ENCODE measurements at regions not wholly inside any gene's neighbourhood (a gene's known extent, or its start where the extent isn't known, plus 50 kb on each side); places are given as distances from the start of the nearest gene placed in this dataset.

- no peak for DNase-seq (ENCODE audit: low read depth)
Measured at GRCh38 chr22:49073873-49074417, 753.7 kb downstream of the BRD1 start.

- DNase-seq (ENCODE audit: low read depth), result no peak
Measured at GRCh38 chr22:49072996-49073645, 754.6 kb downstream of the BRD1 start.

- DNase-seq (ENCODE audit: low read depth), result no peak
Measured at GRCh38 chr22:49070501-49070900, 757.2 kb downstream of the BRD1 start.

- DNase-seq (ENCODE audit: low read depth), result no peak
Measured at GRCh38 chr22:49068861-49069500, 758.7 kb downstream of the BRD1 start.

- DNase-seq (ENCODE audit: low read depth), result no peak
Measured at GRCh38 chr22:49067504-49067903, 760.2 kb downstream of the BRD1 start.

- DNase-seq (ENCODE audit: low read depth), result no peak
Measured at GRCh38 chr22:49066619-49067018, 761.1 kb downstream of the BRD1 start.

- DNase-seq (ENCODE audit: low read depth), result no peak
Measured at GRCh38 chr22:49064836-49065235, 762.8 kb downstream of the BRD1 start.

- DNase-seq (ENCODE audit: low read depth), result no peak
Measured at GRCh38 chr22:49063545-49063890, 764.2 kb downstream of the BRD1 start.

GRCh38 chr22:49062802-49063544, 764.7 kb downstream of the BRD1 start:
- DNase-seq (ENCODE audit: low read depth), result no peak

GRCh38 chr22:49062155-49062801, 765.4 kb downstream of the BRD1 start:
- no peak for DNase-seq (ENCODE audit: low read depth)

GRCh38 chr22:49057910-49058309, 769.8 kb downstream of the BRD1 start:
- no peak for DNase-seq (ENCODE audit: low read depth)

GRCh38 chr22:49056301-49056700, 771.4 kb downstream of the BRD1 start:
- no peak for DNase-seq (ENCODE audit: low read depth)

GRCh38 chr22:49055406-49055805, 772.3 kb downstream of the BRD1 start:
- no peak for DNase-seq (ENCODE audit: low read depth)

- no peak for DNase-seq (ENCODE audit: low read depth)
Measured at GRCh38 chr22:49053578-49053977, 774.1 kb downstream of the BRD1 start.

GRCh38 chr22:49052560-49052959, 775.1 kb downstream of the BRD1 start:
- no peak for DNase-seq (ENCODE audit: low read depth)

GRCh38 chr22:49052023-49052538, 775.6 kb downstream of the BRD1 start:
- DNase-seq (ENCODE audit: low read depth), result no peak

- no peak for DNase-seq (ENCODE audit: low read depth)
Measured at GRCh38 chr22:49051491-49052022, 776.1 kb downstream of the BRD1 start.

GRCh38 chr22:49049691-49050090, 778.0 kb downstream of the BRD1 start:
- DNase-seq (ENCODE audit: low read depth), result no peak

- DNase-seq (ENCODE audit: low read depth), result no peak
Measured at GRCh38 chr22:49048591-49048990, 779.1 kb downstream of the BRD1 start.

GRCh38 chr22:49047447-49047846, 780.2 kb downstream of the BRD1 start:
- peak; percentile 44 for DNase-seq (ENCODE audit: low read depth)
